NCI-H128 (cell line): ENCODE measurements at regions not wholly inside any gene's neighbourhood (a gene's known extent, or its start where the extent isn't known, plus 50 kb on each side); places are given as distances from the start of the nearest gene placed in this dataset.
"Not testable (repeated sequence)": the region's sequence is repeated elsewhere in the genome, so short reads cannot be mapped to it uniquely, and the experiment has no call there.

Experiments
- DNase-seq: peaks from one replicate; lab custom pipeline; 2025; ENCODE audit not compliant: unreplicated experiment; lab: John Stamatoyannopoulos, UW

DNA sequence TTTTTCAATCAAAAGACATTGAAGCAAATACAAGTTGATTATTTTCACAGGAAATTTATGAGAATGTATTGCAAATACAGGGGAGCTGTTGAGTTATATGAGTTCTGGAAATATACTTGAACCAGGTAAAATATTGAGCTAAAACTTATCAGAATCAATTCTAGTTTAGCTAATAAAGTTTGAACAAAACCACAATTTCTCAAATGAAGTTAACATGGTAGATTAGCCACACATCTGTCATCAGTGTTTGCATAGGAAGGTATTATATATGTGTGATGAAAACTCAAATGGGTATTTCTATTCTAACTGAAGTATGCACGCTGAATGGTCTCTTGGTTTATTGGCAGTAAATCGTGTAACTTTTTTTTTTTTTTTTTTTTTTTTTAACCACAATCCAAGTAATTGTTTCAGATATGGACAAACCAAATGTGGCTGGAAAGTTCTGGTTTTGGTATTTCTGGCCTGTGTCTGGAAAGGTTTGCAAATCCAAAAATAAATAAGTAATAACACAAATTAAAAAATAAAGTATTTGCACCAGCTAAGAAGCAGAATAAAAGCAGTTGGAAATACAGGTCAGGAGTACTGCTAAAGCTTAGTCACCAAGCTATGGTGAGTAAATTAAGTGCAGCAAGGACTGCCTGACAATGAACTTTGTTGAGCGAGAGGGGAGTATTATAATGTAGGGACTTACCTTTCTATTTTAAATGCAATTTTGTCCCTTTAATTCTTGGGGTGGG is 479.1 kb upstream of the FANCL start:
- no peak for DNase-seq

DNA sequence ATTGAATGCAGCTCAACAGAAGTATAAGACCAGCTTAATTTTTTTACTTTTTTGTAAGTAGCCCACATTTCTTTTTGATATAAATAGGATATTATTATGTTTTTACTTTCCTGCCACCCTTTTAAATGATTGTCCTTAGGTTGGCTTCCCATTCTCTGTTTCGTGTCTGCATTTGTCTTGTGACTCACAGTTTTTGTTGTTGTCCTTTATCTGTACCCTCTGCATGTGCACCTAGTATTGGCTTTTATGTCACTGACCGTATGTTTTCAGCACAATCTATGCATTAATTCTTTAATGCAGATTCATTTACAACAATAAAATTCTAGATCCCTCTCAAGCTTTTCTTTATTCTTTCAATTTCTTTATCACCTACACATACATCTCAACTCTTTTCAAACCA is 474.2 kb upstream of the FANCL start:
- no peak for DNase-seq

DNA sequence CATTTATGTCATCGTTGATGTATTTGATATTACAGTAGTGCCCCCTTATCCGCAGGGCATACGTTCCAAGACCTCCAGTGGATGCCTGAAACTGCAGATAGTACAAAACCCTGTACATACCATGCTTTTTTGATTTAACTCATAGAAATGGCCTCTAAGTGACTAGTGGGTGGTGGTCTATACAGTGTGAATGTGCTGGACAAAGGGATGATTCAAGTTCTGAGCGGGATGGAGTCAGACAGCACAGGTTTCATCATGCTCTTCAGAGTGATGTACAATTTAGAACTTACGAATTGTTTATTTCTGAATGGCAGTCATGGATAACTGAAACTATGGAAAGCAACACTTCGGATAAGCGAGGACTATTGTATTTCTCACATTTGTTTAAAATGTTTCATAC is 473.1 kb upstream of the FANCL start:
- DNase-seq: no peak

DNA sequence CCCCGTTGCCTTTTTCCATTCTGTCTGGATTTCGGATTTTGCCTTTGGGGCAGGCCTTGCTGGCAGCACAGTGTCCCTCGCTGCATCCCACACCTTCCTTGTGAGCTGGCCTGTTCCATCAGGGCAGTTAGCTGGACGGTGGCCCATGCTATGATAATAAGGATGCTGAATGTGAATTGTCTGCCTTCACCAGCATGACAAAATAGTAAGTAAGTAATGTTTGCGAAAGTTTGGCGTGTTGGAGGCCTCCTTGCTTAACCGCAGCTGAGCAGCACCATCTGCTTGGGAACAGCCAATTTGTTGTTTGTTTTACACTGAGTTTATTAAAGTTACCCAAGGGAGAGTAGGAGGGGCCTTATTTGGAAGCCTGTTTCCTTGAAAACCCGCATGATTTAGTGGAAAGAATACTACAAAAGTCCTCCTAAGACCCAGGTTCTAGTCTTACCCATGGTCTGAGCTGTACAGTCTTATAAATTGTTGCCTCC is 469.7 kb upstream of the FANCL start:
- no peak for DNase-seq

DNA sequence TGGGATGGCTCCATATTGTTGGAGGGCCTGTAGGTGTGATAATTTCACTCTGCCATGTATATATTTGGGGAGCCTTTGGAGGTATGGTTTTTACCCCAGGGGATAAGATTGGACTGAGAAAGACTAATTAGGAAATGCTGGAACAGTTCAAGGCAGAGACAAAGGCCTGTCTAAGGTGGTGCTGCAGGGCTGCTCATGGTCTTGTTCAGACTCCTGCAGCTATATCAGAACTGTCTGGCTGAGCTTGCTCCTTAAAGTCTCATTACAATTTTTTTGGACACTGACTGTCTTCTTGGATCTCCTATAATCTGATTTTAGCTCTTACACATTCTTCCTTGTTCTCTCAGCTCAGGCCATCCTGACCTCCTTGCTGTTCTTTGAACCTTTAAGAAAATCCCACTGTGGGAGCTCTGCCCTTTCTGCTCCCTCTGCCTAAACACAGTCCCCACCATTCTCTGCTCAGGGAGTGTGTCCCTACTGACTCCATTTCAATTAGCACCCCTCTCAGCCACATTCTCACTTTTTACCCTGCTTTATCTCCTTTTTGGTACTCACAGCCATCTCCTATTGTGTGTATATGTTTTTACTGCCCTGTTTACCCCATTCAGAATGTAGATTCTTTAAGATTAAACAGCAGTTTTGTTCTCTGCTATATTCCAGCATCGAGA is 468.7 kb upstream of the FANCL start:
- no peak for DNase-seq

DNA sequence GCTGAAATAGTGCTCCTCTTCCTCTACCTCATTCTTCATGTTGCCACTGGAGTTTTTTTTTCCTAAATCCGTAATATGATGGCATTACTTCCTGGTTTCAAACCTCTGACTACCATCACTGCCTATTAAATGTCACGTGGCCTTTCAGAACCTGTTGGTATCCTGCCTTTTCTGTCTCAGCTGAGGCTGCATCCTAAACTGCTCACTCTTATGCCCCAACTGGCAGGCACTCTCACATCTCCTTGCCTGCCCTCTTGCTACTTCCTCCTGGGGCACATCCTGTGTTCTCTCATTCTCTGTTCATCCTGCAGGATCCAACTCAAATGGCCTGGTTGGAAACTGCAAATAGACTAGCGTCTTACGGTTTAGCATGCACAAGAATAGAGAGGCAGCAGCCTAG is 468.1 kb upstream of the FANCL start:
- no peak for DNase-seq

DNA sequence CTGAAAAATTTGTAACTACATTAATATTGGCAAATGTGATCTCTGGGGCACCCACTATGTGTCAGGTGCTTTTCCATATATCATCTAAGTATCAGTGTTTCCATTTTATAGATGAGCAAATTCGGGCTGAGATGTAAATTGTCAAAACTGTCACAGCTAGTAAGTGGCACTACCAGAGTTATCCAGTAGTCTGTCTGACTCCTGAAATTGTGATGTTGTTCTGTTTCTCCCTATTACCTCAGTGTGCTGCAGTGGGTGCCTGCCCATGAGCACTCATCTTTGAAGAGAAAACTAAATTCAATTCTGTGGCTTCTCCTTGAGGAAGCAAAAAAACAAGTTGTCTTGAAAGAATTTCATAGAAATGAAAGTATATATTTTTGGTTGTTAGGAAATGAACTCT is 467.4 kb upstream of the FANCL start:
- no peak for DNase-seq

DNA sequence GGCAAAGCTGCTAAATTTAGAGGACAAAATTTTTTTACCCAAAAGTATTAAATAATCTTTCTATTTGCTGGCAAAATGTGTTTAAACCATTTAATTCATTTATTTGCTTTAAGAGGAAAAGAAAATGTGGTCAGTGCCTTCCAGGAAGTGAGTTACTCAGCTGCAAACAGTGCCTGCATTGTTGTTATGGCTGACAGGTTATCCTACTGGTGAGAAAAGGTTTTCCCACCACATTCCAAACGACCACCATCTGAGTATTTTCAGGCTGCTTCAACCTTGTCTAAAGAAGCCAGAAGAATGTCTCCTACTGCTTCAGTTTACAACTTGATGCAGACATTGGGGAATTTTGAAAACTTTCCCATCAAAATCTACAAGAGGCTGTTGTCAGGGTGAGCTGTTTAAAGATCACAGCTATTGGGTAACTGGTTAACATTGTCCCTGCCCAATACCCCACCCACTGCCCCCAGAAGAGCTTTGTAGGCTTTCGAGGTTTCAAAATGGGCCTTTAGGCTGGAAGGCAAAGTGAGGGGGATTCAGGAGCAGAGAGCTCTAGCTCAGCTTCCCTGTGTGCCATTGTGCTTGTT is 461.3 kb upstream of the FANCL start:
- DNase-seq: no peak

DNA sequence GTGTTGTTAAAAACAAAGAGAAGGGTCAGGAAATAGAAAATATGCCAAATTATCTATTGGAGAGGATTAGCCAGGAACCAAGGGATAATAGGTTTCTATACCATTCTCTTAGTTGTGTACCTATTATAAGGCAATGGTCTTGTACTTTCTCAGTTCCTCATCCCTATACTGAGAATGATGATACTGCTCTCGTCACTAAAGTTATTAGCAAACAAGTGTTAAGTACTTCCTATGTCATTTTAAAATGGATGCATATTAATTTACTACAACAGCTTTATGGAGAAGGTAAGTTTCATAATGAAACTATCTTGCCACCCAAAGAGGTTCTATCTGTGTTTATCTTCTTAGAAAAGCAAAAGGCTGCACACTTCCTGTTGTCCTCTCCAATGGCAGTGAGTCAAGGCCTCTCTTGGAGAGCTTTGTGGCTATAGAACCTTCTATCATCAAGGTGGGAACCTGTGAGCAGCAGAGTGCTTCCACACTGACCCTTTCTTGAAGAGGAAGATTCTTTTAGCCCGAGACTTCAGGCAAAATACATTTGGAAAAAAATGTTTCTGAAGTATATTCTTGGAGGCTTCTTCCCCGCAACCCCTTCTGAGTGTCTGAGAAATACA is 460.7 kb upstream of the FANCL start:
- no peak for DNase-seq

DNA sequence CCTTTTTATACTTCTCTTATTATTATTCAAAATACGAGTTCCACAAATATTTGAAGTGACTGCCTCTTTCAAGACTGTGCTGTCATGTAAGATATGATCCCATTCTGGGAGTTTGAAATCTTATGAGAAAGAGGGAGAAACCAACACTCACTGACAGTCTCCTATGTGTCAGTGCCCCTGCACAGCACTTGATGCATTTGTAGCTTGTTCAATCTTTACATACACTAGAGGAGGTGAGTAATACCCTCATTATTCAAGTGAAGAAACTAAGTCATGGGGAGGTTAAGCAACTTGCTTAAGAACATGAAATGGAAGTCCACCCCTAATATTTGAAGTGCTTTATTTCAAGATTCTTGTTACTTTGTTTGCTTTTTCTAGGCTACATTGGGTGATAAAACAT is 459.5 kb upstream of the FANCL start:
- no peak for DNase-seq

DNA sequence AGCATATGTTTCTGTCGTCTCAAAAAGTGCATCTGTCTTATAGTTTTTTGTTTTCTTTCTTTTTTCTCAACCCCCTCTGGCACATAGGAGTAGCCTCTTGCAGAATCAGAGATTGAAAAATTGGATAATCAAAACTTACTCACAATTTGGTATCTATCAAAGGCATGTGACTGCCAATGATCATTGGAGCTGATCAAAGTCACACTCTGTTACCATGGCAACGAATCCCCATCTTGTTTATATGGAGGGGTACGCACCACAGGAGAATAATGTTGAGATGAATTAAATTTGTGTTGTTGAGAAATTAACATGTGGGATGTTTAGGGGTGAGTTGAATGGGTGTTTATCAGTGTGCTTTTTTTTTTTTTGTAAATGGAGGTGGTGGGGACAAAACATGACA is 458.3 kb upstream of the FANCL start:
- no peak for DNase-seq

DNA sequence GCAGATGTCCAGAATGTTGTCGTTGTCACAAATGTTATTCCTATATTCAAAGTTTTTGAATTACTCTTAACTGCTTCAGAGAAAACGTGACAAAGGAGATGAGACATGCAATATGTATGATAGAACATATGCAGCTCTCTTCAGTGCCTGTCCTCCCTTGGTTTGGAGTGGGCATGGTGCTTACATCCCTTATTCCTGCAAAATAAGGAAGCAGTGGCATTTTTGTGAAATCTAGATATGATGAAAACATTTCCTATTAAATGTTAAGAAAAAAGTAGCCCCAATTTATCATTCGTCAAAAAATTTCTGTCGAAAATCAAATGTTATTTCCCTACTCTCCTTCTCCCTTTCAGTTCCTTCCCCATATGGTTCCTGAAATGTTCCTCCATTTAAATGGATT is 457.5 kb upstream of the FANCL start:
- DNase-seq: no peak

DNA sequence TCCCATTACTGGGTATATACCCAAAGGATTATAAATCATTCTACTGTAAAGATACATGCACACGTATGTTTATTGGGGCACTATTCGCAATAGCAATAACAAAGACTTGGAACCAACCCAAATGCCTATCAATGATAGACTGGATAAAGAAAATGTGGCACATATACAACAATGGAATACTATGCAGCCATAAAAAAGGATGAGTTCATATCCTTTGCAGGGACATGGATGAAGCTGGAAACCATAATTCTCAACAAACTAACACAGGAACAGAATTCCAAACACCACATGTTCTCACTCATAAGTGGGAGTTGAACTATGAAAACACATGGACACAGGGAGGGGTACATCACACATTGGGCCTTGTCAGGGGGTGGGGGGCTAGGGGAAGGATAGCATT is 453.0 kb upstream of the FANCL start:
- not testable (repeated sequence) for DNase-seq

DNA sequence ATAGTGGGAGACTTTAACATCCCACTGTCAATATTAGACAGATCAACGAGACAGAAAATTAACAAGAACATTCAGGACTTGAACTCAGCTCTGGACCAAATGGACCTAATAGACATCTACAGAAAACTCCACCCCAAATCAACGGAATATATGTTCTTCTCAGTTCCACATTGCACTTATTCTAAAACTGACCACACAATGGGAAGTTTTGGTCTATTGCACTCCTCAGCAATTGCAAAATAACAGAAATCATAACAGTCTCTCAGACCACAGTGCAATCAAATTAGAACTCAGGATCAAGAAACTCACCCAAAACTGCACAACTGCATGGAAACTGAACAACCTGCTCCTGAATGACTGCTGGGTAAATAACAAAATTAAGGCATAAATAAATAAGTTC is 449.9 kb upstream of the FANCL start:
- DNase-seq: not testable (repeated sequence)

DNA sequence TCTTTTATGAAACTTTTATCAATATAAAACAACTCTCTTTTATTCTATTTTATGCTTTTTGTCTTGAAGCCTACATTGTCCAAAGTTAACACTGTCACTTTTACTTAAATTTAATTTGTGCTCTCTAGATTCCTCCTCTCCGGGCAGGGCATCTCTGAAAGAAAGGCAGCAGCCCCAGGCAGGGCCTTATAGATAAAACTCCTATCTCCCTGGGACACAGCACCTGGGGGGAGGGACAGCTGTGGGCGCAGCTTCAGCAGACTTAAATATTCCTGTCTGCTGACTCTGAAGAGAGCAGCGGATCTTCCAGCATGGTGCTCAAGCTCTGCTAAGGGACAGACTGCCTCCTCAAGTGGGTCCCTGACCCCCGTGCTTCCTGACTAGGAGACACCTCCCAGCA is 447.7 kb upstream of the FANCL start:
- DNase-seq: no peak

DNA sequence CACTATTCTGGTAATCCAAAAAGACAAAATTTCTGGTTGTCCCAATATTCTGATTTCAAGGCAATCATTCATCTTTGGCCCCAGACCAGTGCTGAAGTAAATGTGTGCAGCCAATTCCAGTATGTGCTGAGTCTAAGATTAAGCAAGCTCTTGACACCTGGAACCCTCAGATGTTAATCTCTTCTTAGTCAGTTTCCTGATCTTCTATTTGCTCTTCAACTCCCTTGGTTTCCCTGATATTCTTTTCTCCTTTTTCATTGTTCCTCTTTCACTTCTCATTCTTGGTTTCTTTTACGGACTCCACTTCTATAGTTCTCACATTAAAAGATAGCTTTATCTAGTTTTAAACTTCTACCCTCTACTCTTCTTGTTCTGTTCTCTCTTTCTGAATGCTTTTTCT is 445.7 kb upstream of the FANCL start:
- no peak for DNase-seq

DNA sequence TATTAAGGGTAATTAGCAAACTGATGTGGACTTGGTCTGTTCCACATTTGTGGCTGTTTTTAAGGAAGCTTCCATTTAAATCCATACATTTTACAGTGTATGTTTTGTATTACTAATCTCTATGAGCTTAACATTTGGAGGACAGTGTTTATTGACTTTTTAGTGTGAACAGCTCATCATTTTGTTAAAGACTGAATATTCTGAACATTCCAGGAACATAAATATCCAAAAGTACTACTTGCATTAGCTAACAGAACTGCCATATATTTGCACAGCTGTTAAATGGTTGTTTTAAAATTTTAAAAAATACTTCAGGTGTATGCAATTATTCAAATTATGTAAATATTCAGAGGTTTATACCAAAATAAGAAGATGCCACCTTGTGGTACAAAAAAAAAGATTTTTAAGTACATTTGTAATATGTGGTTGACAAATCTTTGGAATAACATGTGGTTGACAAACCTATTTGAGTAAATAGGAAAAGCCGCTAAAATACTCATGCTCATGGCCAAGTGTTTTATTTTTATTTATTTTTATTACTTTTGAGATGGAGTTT is 439.7 kb upstream of the FANCL start:
- no peak for DNase-seq

DNA sequence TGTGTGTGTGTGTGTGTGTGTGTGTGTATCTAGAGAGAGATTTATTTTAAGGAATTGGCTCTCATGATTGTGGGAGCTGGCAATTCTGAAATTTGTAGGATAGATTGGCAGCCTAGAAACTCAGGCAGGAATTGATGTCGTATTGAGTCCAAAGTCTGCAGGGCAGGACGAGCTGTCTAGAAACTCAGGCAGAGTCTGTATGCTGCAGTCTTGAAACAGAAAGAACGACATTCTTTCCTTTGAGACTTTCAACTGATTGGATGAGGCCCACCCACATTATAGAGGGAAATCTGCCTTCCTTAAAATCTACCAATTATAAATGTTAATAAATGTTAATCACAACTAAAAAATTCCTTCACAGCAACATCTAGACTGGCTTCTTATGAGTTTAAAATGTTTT is 436.6 kb upstream of the FANCL start:
- no peak for DNase-seq

DNA sequence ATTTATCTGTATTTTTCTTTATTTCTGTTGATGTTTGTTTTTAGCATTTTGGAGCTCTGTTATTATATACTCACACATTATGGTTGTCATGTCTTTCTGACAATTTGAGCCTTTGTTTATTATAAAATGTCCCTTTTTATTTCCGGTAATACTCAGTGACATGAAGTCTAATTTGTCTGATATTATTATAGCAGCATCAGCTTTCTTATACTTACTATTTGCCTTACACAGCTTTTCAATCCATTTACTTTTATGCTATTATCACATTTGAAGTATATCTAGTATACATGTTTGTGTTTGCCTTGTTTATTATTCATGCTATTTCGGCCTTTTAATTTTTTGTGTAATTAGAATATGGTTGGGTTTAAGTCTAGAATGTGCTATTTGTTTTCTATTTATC is 430.6 kb upstream of the FANCL start:
- no peak for DNase-seq

DNA sequence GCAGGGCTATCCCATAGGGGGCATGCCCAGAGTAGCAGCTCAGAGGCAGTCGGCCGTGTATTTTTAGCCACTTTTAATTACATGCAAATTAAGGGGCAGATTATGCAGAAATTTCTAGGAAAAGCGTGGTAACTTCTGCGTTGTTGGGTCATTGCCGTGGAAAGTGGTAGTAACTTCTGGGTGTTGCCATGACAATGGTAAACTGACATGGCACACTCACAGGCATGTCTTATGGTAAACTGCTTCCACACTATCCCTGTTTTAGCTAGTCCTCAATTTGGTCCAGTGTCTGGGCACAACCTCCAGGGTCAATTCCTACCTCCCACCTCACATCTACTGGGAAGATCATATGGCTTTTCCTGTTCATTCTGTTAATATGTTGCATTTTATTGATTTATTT is 428.9 kb upstream of the FANCL start:
- DNase-seq: no peak

DNA sequence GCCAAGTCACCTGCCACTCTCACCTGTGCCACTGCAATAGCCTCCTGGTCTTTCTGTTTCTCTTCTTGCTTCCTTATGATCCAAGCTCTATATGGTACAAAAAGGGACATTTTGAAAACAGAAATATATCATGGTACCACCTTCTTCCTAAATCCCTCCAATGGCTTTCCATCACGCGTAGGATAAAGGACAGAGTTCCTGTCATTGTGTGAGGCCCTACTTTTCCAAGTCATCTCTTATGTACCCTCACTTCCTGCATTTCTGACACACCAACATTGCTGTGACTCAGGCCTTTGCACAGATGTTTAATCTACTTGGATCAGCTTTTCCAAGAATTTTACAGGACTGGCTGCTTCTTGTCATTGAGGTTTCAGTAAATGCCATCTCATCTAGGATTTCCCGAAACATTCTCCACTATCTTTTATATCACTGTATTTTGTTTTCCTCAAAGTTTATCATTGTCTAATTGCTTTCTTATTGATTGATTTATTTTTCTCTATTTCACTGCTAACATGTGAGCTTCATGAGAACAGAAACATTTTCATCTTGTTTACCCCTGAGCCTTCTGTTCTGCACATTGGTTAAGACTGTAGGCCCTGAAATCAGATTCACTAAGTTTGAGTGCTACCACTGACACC is 426.1 kb upstream of the FANCL start:
- no peak for DNase-seq
